WI38 (cell line): ENCODE measurements at regions not wholly inside any gene's neighbourhood (a gene's known extent, or its start where the extent isn't known, plus 50 kb on each side); places are given as distances from the start of the nearest gene placed in this dataset.

Experiments
- H3K4me3 ChIP-seq: 2 replicates; pipeline ENCODE4 v1.5.1; 2011; ENCODE audit warnings: low read depth, mild to moderate bottlenecking, control low read depth, low read length
- TF ChIP-seq, protein P1 (sequence below): IDR thresholded peaks from 2 replicates; pipeline ENCODE4 v1.5.1; 2012; ENCODE audit warnings: low read depth, mild to moderate bottlenecking, control low read depth, low read length

GRCh38 chr6:140966676-140967075 lies 1166.0 kb upstream of the GJE1 start:
- H3K4me3 ChIP-seq: no peak overlapping the region
- TF ChIP-seq, protein P1, sequence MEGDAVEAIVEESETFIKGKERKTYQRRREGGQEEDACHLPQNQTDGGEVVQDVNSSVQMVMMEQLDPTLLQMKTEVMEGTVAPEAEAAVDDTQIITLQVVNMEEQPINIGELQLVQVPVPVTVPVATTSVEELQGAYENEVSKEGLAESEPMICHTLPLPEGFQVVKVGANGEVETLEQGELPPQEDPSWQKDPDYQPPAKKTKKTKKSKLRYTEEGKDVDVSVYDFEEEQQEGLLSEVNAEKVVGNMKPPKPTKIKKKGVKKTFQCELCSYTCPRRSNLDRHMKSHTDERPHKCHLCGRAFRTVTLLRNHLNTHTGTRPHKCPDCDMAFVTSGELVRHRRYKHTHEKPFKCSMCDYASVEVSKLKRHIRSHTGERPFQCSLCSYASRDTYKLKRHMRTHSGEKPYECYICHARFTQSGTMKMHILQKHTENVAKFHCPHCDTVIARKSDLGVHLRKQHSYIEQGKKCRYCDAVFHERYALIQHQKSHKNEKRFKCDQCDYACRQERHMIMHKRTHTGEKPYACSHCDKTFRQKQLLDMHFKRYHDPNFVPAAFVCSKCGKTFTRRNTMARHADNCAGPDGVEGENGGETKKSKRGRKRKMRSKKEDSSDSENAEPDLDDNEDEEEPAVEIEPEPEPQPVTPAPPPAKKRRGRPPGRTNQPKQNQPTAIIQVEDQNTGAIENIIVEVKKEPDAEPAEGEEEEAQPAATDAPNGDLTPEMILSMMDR: no peak

- TF ChIP-seq, protein P1: no peak
- no peak overlapping the region for H3K4me3 ChIP-seq
Measured at GRCh38 chr6:140960566-140960965, 1172.2 kb upstream of the GJE1 start.

DNA sequence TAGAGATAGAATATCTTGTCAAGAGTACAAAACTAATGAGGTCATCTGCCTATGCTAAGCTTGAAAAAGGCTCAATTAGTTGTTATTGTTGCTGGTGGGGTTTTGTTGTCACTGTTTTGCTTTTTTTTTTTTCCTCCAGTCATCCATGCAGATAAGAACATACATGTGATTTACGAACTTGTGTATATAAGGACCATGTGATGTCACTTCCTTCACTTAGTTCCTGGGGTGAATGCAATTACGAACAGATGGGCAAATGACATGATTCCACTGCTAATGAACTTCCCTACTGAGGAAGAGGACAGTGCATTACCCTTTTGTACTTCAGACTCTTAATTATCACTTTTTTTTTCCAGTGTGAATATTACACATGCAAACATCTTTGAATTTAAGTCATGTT lies 1175.3 kb upstream of the GJE1 start:
- no peak overlapping the region for H3K4me3 ChIP-seq
- TF ChIP-seq, protein P1: no peak

DNA sequence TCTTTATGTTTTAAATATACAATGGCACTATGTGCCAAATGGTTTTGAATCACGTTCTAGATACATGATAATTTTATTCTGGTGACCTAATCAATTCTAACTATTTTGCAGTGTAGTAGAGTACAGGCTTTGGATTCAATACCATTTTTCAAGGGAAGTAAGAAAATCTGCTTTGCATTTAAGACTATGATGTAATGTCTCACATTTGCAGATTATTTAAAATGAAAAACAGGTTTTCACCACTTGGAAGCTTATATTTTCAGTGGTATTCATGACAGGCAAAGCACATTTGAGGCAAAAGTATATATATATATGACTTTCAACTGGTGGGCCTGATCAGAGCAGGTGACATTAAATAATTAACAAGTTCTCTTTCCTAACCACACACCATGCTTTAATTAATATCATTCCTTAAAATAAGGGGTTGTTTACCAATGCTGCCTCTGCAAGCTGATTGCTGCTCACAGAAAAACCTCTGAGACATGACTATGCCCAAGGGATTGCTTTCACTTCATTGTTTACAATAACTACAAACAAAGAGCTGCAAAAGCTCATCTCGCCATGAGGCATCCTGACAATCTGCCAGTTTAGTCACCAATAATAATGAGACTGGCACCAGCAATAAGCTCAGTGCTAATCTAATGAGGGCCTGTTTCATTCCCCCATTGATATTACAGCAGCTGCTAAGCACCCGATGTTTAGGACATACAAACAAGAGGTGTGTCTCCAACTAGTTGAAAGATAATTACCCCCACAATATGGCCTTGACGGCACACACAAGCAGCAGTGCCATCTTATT lies 1176.0 kb upstream of the GJE1 start:
- TF ChIP-seq, protein P1: no peak
- H3K4me3 ChIP-seq: no peak overlapping the region

GRCh38 chr6:140940251-140940925 lies 1192.3 kb upstream of the GJE1 start:
- TF ChIP-seq, protein P1: no peak

DNA sequence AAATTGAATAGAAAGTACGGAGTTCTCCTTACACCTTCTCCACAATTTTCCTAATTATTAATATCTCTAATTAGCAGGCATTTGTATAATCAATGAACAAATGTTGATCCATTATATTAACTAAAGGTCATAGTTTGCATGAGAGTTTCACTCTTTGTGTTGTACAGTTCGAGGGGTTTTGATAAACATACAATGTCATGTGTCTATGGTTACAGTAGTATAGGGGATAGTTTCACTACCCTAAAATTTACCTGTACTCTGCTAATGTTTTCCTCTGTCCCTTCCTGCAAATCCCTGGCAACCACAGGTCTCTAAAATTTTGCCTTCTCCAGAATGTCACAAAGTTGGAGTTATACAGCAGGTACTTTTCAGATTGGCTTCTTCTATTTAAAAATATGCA lies 1199.8 kb upstream of the GJE1 start:
- H3K4me3 ChIP-seq: no peak overlapping the region
- TF ChIP-seq, protein P1: no peak

More at GRCh38 chr6:140940251-140940925, 1192.3 kb upstream of the GJE1 start:
- no peak overlapping the region for H3K4me3 ChIP-seq

- TF ChIP-seq, protein P1: no peak
- no peak overlapping the region for H3K4me3 ChIP-seq
Measured at GRCh38 chr6:140931581-140931980, 1201.1 kb upstream of the GJE1 start.
